NOMO-1 treated with DMSO at 0.1 percent for 48 hours (cell line): ENCODE measurements at regions not wholly inside any gene's neighbourhood (a gene's known extent, or its start where the extent isn't known, plus 50 kb on each side); places are given as distances from the start of the nearest gene placed in this dataset.
"Not testable (repeated sequence)": the region's sequence is repeated elsewhere in the genome, so short reads cannot be mapped to it uniquely, and the experiment has no call there.

Experiments
- DNase-seq: peaks from one replicate; lab custom pipeline; 2025; ENCODE audit not compliant: unreplicated experiment; lab: John Stamatoyannopoulos, UW

DNA sequence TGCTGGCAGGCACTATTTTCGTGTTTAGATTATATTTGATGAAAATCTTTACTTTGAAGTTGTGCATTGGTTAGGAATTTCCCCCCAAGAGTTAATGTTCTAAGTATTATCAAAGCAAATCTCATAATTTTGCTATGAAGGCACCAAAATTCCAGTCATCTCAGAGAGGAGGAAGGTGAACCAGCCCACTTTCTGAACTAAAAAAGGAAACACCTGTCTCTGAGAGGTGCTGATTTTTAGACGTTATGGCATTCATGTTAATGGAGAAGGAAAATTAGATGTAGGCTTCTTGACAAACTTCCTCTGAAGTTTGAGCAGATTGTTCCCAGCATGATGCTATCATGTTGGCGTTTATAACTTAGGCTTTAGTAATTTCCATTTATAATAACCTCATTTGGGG lies 432.9 kb upstream of the ACTBL2 start:
- DNase-seq: no peak

DNA sequence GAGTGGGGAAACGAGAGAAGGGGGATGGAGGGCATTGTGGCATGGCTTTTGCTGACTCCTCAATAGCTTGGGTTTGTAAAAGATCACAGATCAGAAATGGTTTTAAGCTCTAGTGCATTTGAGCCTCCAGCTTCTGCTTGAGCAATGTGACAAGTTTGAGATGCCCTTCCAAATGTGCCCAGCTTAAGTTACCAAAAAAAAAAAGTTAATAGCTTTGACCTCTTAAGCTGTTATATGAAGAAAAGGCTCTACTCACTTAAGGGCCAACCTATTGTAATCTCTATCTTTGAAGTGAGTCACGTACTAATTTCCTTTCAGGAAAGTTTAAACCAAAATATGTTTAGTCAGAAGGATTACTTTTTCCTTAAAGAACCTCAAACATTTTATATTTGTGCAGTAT lies 428.8 kb upstream of the ACTBL2 start:
- DNase-seq: no peak

DNA sequence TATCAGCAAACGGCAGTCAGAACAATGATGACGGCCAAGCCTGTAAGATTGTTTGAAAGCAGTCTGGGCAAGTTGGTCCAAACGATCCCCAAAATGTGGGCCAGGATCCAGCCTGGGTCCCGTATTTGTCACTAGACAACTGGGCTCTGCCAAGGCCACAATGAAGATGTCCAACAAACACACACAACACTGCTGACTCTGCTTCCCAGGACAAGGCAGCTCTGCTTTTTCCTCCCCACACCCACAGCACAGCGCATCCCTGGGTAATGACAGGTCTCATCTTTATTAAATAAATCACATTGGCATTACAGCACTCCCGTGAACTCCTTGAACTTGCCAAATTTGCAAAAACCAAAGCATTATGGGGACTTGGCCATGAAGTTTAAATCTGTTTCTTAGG lies 424.1 kb upstream of the ACTBL2 start:
- DNase-seq: no peak

GRCh38 chr5:57903458-57903857 lies 420.8 kb upstream of the ACTBL2 start:
- DNase-seq: no peak

DNA sequence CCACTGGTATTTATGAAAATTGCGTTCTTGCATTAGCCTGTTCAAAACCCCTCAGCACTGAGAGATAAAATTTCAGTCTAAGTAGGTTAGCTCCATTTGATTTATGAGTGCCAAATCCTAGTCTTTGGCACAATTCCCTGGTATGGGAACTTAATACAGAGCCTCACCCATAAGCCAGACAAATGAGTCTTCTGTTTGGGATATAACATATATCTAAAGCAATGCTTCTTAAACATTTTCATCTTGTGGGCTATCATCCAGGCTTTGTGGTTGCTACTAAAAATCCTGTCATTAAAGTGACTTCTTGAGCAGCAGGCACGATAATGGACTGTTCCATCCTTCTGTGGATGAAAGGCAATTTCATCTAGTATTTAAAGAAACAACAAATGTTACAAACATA lies 419.5 kb upstream of the ACTBL2 start:
- no peak for DNase-seq

DNA sequence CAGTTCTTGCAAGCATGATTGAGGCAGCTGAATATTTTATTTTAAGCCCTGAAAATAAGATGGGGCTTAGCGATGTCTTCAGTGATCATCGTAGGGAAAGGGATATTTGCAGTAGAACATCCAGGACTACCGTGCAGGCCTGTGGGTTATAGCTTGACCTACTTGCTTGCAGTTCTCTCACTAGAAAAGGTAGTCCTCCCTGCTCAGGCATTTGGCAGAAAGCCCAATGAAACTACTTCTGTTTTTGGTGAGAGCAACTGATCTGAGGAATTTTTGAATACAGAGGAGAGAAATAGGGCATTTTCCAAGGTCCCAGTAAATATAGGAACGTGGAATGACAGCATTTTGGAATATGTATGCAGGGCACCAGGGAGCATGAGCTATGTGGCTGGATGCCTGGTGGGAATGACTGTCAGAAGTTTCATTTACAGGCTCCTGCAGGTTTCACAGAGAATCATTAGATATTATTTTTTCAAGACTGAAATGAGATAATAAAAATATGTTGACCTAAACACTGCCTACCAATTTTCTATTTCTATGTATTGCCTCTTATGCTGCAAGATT lies 417.9 kb upstream of the ACTBL2 start:
- DNase-seq: no peak

DNA sequence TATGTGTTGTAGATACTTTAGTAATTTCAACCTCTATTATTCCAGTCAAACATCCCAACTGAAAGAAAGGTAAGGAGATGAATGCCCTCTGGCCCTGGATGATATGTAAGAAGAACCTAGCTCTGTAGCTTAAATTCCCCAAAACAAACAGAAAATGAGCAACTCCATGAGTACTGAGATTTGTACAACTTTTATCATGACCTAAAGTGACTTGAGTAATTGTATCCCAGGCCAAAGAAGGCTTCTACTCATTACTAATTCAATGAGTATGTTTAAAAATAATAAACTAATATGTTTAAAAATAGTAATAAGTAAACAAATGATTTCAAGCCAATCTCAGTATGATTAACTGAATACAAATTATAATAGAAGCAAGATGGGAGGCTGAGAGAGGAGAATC lies 414.0 kb upstream of the ACTBL2 start:
- DNase-seq: no peak

DNA sequence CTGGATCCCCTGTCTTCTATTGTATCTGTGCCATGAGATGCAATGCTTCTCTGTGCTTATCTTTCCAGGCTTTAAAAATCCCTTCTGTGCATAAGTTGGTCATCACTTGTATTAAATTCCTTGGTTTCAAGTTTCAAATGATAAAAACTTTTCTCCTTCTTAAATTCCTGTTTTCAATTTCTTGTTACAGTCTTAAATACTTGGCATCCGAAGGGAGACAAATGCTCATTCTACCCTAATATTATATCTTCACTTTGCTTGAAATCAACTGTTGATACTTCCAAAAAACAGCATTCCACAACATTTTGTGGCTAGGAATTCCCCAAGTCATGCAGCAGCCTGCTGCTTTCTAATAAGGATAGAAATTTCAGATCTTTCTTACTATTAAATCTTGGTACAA lies 413.2 kb upstream of the ACTBL2 start:
- no peak for DNase-seq

GRCh38 chr5:57893926-57894325 lies 411.3 kb upstream of the ACTBL2 start:
- no peak for DNase-seq

- DNase-seq: no peak
Observed at GRCh38 chr5:57891443-57891842, 408.8 kb upstream of the ACTBL2 start.

- DNase-seq: no peak
Observed at GRCh38 chr5:57889558-57889957, 406.9 kb upstream of the ACTBL2 start.

DNA sequence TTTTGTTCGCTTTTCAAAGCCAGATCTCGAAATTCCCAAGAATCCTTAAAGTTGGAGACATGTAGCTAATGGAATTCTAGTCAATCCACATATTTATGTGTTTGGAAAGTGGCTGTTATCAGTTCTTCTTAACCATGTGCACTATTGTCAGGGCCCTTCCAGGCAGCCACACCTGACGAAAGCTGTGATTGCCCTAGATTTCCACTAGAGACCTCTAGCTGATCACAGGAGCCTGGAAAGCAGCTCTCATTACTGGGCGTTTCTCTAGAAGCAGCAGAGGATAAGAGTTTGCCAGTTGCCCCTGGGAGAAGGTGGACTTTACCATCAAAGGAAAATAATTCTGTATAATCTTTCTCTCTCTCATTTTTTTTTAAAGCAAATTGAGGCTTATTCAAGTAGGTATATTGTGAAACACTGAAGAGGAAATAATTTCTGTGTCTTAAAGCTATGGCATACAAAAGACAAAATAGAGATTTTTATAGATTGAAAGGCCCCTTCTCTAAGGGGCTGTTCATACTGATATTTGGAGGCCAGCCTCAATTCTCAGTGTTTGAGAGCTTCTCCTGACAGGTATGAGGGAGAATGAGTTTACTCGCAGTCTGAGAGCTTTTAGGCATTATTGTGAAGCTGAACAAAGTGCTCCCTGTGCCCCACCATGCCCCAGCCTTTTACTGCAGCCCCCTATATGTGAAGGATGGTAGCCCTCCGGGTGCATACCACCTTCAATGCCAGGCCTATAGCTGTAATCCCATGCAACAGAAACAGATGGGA lies 405.4 kb upstream of the ACTBL2 start:
- no peak for DNase-seq

DNA sequence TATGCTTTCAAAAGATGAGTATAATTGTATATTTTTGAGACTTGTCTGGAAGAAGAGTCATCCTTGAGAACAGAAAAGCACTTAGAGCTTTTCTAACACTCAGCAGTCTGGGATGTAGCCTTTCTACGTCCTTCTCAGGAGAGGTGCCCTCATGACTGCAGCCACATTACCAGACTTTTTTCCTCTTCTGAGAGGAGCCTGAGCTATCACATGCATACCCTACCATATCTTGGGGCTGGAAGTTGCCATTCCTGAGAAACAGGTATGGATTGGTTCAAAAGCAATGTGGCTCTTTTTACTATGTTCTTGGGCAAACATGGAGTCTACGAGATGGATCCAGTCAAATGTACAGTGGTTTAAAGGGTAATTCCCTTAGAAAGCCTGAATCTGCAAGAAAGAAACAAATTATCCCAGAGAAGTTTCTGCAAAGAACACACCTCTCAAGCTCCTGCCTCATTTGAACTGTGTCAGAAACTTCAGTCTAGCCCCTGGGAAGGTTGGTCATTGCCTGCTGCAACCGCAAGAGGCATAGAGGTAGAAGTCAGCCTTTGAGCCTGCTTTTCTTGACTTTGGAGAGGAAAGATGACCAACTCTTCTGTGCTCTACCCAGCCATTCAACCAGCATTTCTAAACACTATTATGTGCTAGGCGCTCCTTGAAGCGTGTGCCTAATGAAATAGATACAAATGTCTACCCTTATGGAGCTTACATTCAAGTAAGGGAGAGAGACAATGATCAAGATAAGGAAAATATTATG lies 401.9 kb upstream of the ACTBL2 start:
- DNase-seq: no peak

DNA sequence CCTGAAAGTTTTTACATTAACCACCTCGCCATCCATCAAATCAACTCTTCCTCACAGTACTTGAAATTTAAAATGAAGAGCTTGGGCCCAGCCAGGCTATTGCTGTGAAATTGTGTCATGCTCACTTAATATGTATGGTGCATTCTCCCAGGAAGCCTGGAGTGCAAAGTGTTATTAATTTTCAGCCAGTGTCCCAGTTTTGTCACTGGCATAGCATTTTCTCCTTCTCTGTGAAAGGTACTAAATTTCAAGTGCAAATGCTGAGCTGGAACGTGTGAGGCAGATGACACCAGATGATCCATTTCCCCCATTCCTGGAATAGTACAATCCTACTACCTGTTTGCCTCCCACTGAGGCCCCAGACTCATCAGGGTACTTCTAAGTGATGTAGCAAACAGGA lies 397.6 kb upstream of the ACTBL2 start:
- no peak for DNase-seq

DNA sequence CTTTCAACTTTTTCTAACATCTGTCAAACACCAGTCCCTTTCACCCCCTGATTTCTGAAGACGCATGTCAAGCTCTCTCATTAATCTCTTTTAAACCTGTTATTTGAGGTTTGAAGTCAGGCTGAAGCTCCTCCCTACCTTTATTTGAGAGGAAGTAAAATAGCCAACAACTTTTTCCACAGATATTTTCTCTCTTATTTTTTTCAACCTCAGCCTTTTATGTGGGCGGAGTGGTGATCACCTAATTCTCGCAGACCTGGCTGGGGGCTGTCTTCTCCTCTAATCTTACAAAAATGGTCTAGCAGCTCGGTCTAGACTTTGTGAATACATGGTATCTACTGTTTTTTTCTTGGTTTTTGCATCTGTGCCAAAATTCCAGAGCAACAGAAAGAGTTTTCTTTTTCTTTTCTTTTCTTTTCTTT lies 395.7 kb upstream of the ACTBL2 start:
- no peak for DNase-seq

GRCh38 chr5:57871496-57871895 lies 388.9 kb upstream of the ACTBL2 start:
- no peak for DNase-seq

- DNase-seq: not testable (repeated sequence)
Observed at GRCh38 chr5:57870267-57870666, 387.7 kb upstream of the ACTBL2 start.

DNA sequence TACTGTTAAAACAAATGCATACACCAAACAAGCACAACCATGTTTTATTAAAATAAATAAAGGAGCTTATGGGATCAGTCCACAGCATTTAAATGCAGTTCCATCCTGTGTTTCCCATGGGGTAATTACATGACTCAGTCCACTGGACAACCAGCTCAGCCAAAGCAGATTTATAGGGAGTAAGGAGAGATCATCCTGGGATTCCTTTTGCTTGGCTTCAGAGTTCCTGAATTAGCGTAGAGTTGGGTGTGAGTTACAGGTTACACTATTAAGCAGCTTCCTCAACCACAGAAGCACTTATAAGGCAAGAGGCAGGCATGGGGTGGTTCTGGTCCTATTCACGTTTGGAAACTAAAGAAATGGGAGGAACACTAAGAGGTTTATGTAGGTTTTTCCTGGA lies 381.1 kb upstream of the ACTBL2 start:
- DNase-seq: no peak

DNA sequence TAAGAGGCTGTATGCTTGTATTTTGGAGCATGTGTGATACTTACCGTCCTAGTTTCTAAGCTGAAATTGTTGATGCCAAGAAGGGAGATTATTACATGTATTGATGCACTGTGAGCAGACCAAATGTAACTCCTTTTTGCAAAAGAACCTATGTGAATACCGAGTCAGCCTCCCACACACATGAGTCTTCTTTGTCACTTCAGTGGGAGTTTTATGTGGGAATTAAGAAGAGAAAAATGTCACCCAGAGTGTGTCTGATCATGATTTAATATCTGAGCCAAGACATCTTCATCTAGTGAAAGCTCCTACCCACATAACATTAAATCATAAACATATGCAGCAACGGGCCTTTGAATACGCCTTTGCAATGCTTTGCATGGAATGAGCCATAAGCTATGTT lies 380.3 kb upstream of the ACTBL2 start:
- no peak for DNase-seq

DNA sequence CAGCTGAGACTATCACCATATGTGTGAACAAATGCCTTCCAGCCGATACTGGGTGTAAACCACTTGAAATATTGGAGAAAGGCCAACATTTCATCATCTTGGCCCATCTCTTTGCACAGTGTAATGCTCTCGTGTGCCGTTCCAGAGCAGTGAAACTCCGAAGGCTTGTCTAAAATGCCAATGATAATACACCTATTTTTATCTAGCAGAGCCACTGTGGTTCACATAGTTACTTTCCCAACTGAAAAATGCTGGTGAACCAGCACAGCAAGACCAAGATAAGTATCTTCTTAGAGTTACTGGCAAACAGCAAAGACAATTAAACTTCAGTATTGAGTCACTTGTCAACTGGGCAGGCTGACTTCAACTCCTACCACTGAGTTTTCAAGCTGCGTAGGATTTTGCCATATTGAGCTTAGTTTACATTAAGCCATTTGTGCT lies 379.9 kb upstream of the ACTBL2 start:
- DNase-seq: no peak

GRCh38 chr5:57859626-57860025 lies 377.0 kb upstream of the ACTBL2 start:
- DNase-seq: no peak

DNA sequence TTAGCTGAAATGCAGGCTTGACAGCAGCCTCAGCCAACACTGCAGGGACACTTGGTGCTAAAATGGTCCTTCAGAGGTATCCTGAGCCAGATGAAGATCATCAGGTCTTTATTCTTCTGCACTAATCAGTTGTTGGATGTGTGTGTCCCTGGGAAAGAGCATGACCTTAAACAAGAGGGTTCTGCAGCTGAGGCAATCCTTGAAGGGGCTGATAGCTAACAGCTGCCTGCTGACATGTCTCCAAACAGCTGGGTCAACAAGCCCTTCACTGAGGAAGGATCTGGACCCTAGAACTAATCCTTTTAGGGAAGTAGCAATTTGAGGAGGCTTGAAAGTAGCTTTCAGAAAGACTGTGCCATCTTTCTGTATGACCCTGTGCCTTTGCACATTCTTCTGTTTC lies 376.3 kb upstream of the ACTBL2 start:
- DNase-seq: no peak
